Heart right ventricle (tissue), 16 donors: ENCODE measurements at regions not wholly inside any gene's neighbourhood (a gene's known extent, or its start where the extent isn't known, plus 50 kb on each side); places are given as distances from the start of the nearest gene placed in this dataset.

Experiments
- ATAC-seq, 8 donors: fragments of 200-7000 bp; cut with Tn5 transposase; one replicate each; pipeline ENCODE4 v1.9.1; 2020; ENCODE audit warnings: mild to moderate bottlenecking in 8 of 8, moderate library complexity in 8 of 8, moderate number of reproducible peaks in 1 of 8
- DNase-seq, 2 donors: peaks; one replicate each; pipeline ENCODE4 v3.0.0-alpha.2; 2020
- H3K27ac ChIP-seq, 10 donors: fragments of 200-600 bp; sonication (generic) in 2 of 10; one replicate each; pipeline versions ENCODE4 v1.5.0 to v1.8.0; 2020 to 2022; ENCODE audit warnings: mild to moderate bottlenecking in 3 of 10
- H3K27me3 ChIP-seq, 7 donors: fragments of 200-600 bp; one replicate each; pipeline ENCODE4 v1.8.0; 2021 to 2022; ENCODE audit warnings: mild to moderate bottlenecking in 2 of 7
- H3K36me3 ChIP-seq, 9 donors: fragments of 200-600 bp; sonication (generic) in 1 of 9; one replicate each; pipeline versions ENCODE4 v1.5.0 to v1.8.0; 2020 to 2022; ENCODE audit warnings: mild to moderate bottlenecking in 2 of 9
- H3K4me1 ChIP-seq, 9 donors: fragments of 200-600 bp; sonication (generic) in 1 of 9; one replicate each; pipeline versions ENCODE4 v1.5.0 to v1.8.0; 2020 to 2022; ENCODE audit warnings: mild to moderate bottlenecking in 4 of 9
- H3K4me3 ChIP-seq, 10 donors: fragments of 200-600 bp; sonication (generic) in 2 of 10; one replicate each; pipeline versions ENCODE4 v1.5.0 to v1.8.0; 2020 to 2022; ENCODE audit warnings: mild to moderate bottlenecking in 7 of 10, moderate library complexity in 2 of 10
- H3K9me3 ChIP-seq, 11 donors: fragments of 200-600 bp in 10 of 11; sonication (generic) in 2 of 11; one replicate each; pipeline versions ENCODE4 v1.5.0 to v1.8.0; 2013 to 2022; ENCODE audit warnings: mild to moderate bottlenecking in 2 of 11, control low read depth in 1 of 11, moderate library complexity in 1 of 11
- CTCF ChIP-seq, 9 donors: fragments of 200-600 bp; sonication (generic) in 2 of 9; IDR thresholded peaks; one replicate each; pipeline versions ENCODE4 v1.5.0 to v1.8.0; 2021 to 2022; ENCODE audit warnings: antibody characterized with exemption in 9 of 9, mild to moderate bottlenecking in 5 of 9, moderate library complexity in 1 of 9
- WGBS, 2 donors: extraction: QIAGEN DNeasy Blood & Tissue Kit; methylation state at CpG; one replicate each; pipeline ENCODE4 v1.1.7; 2013; ENCODE audit warnings: inconsistent platforms in 1 of 2; 5-methylcytosine and 5-hydroxymethylcytosine counted together
- intact Hi-C, 10 donors: fragments of 100-400 bp; cut with DNase I; formaldehyde crosslinking; loops; one replicate each; pipeline versions ENCODE4 v1.11.1 to v1.14.2; 2022
- donor health status: Arrhythmogenic right ventricular cardiomyopathy.
- donor health status: ischemic (EF 13 %, LVEDD 7.1; RV severe dilation, severe dysfunction).
- donor health status: healthy with polysubstance abuse.
- donor health status: DM: no; HTN: yes; CAD: no.
- donor health status: DM: no; HTN: no; CAD: no.
- donor health status: ischemic (EF 25% LVEDD 6.9; RV normal size, moderate dysfunction).
- donor health status: ischemic (EF 25% LVEDD 5.7; RV mildly dilated, moderate dysfunction).
- donor health status: healthy.
- donor health status: DM: yes; HTN: yes; CAD: no.
- donor health status: Ischemic cardiomyopathy.
- donor health status: ischemic (EF 35%, LVEDD 5.7; RV mildly dilated, moderate dysfunction).
- donor health status: nonischemic (EF 11% LVEDD 7.7; RV severe dilation, severe dysfunction).
- donor health status: DM: yes; HTN: yes; CAD: no.
- donor health status: PGD.
- donor health status: ischemic (EF 29% LVEDD 5.4; RV normal size, mild dysfunction).
- donor health status: nonischemic (EF 23%, LVEDD 6.1; RV moderate dilation, normal function).

DNA sequence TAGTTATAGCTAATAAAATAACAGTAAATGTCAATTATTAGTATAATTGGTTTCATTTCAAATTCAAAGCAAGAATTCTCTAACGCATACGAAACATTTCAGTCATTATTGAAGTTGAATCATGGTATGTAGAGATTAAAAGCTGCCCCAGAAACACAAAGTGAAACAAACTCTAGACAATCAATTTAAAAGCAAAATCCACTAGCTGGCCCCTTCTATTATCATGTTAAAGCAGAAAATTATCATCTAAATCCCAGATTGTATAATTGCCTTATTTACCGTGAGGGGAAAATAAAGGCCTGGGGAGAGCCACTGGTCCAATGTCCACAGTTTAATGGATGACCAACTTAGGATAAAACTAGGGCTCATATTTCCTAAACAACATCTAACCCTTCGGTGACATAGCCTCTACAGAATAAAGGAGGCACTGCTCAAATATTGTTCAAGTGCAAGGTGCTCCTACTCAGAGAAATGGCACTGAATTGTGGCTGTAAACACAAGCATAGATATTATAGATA is 110.9 kb upstream of the THRB start:
- TF ChIP-seq CTCF (IDR thresholded peaks at IDR 0.05) = no peak
- ATAC-seq (no peak), DNase-seq (no peak)
- Histone ChIP-seq H3K36me3 (no peaks in the 10 kb centered on the region), H3K27me3 (no peaks in the 10 kb centered on the region), H3K4me1 (peaks cover 0 to 9% (median 0%) of the 10 kb centered on the region in 9 donors), H3K9me3 (no peaks in the 10 kb centered on the region), H3K4me3 (no peak overlapping the region), H3K27ac (no peak overlapping the region)
- intact Hi-C loops = no loop called here
- 91 to 96% methylated on average over 4 of the region's 4 CpGs for WGBS, 2 donors

GRCh38 chr3:24607281-24607680 is 112.6 kb upstream of the THRB start:
- no peak for TF ChIP-seq CTCF (IDR thresholded peaks at IDR 0.05)

DNA sequence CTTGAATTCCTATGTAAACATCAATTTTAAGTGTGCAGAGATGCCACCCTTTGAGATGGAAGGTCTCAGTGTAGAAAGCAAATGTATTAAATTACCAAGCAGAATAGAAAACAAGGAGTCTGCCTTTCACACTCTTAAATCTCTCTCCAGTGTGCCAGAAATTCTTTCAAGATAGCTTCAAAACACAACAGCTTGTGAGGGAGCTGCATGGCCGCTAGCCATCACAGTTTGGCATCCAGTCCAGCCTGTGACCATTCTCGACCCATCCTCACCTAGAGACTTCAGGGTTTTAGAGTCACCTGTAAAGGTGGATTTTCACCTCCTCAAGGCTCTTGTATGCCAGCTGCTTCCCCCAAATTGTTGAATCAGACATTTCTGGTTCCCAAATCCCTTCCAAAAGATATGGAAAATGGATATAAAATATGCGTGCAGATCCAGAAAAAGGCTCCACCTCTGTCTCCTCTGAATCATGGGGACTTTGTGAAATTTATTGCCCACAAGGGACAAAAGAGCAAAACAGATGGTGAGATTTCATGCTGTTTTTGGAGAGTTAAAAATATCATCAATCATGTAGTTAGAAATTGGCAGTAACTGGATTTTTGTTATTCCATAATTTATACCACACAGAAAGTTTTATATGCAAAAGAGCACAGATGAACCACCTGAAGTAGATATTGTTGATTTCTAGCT is 114.2 kb upstream of the THRB start:
- TF ChIP-seq CTCF (IDR thresholded peaks at IDR 0.05) = no peak
- ATAC-seq (no peak), DNase-seq (no peak)
- intact Hi-C loops = no loop called here
- no peaks in the 10 kb centered on the region for H3K9me3 ChIP-seq
- H3K4me1 ChIP-seq = peaks cover 0 to 9% (median 0%) of the 10 kb centered on the region in 9 donors
- 47 to 50% methylated on average over 3 of the region's 3 CpGs for WGBS, 2 donors
- no peak overlapping the region for H3K4me3 ChIP-seq
- H3K27me3 ChIP-seq = no peaks in the 10 kb centered on the region
- no peaks in the 10 kb centered on the region for H3K36me3 ChIP-seq
- H3K27ac ChIP-seq = no peak overlapping the region

More at GRCh38 chr3:24607281-24607680, 112.6 kb upstream of the THRB start:
- no peaks in the 10 kb centered on the region for H3K27me3 ChIP-seq
- H3K9me3 ChIP-seq = no peaks in the 10 kb centered on the region
- H3K4me3 ChIP-seq = no peak overlapping the region
- ATAC-seq = no peak
- no peak for DNase-seq
- H3K36me3 ChIP-seq = no peaks in the 10 kb centered on the region
- no peak overlapping the region for H3K27ac ChIP-seq
- intact Hi-C loops = no loop called here
- H3K4me1 ChIP-seq = peaks cover 0 to 9% (median 0%) of the 10 kb centered on the region in 9 donors

- ATAC-seq (no peak), DNase-seq (no peak)
- no peaks in the 10 kb centered on the region for H3K9me3 ChIP-seq
- H3K4me3 ChIP-seq = no peak overlapping the region
- no peaks in the 10 kb centered on the region for H3K36me3 ChIP-seq
- H3K27me3 ChIP-seq = peaks cover 0 to 3% (median 0%) of the 10 kb centered on the region in 7 donors
- H3K27ac ChIP-seq = no peak overlapping the region
- no peak for TF ChIP-seq CTCF (IDR thresholded peaks at IDR 0.05)
- H3K4me1 ChIP-seq = no peaks in the 10 kb centered on the region
- intact Hi-C loops = no loop called here
- 81 to 84% methylated on average over 1 of the region's 1 CpG for WGBS, 2 donors
These were observed 119.7 kb upstream of the THRB start for GRCh38 chr3:24614359-24614758.
